ENCODE measurements at regions not wholly inside any gene's neighbourhood (a gene's known extent, or its start where the extent isn't known, plus 50 kb on each side); places are given as distances from the start of the nearest gene placed in this dataset.

DNA sequence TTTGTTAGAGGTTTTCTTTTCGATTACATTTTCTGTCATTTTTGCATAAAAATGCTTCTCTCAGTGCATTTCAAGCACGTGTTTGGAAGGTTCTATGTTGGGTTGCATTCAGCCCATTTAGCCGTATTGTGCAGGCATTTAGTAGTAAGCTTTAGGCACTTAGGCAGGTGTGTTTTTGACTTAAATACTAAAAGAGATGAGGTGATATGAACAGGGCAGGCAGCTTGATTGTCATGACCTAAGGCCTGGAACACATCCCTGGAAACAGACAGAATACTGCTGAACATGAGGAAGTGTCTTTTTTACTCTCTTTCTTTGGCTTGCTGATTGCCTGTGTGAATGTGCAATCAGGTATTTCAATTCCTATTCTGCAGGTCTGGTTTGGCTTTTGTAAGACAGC lies 610.5 kb upstream of the MAN1A1 start:
- no peak for DNase-seq
- Histone ChIP-seq H3K4me3 (replicated peaks in 1 of 3; ENCODE audit: low read depth in 2 of 3, low read length in 3 of 3) (no peak overlapping the region), H3K36me3 (replicated peaks in 1 of 2; ENCODE audit: control insufficient read depth in 1 of 2, insufficient read depth in 2 of 2, low read length in 2 of 2) (no peaks in the 10 kb centered on the region), H2AFZ (ENCODE audit: insufficient read depth, low read depth, low read length, poor library complexity, severe bottlenecking) (no peak overlapping the region), H3K4me1 (ENCODE audit: control insufficient read depth in 1 of 2, insufficient read depth in 2 of 2, low read length in 2 of 2) (no peaks in the 10 kb centered on the region), H3K27me3 (ENCODE audit: control insufficient read depth in 2 of 2, insufficient read depth in 2 of 2, low read length in 2 of 2) (no peaks in the 10 kb centered on the region), H3K9ac (ENCODE audit: insufficient read depth, low read length, poor library complexity, severe bottlenecking) (no peak overlapping the region), H3K9me3 (replicated peaks in 1 of 2; ENCODE audit: control insufficient read depth in 1 of 2, insufficient read depth in 1 of 2, low read length in 2 of 2) (no peaks in the 10 kb centered on the region), H3K4me2 (replicated peaks; ENCODE audit: extremely low read depth, low read length, poor library complexity, severe bottlenecking) (no peak overlapping the region), H3K27ac (ENCODE audit: low read depth in 1 of 2, low read length in 2 of 2) (no peak overlapping the region), H4K20me1 (ENCODE audit: insufficient read depth, low read length) (no peaks in the 10 kb centered on the region), H3K79me2 (ENCODE audit: insufficient read depth, low read length) (no peaks in the 10 kb centered on the region)
- 94% methylated on average over 2 of the region's 3 CpGs for WGBS (ENCODE audit: insufficient coverage)
- intact Hi-C loops (cut with micrococcal nuclease) = no loop called here
- H3K9me3 Mint-ChIP-seq = no peaks in the 10 kb centered on the region
- TF ChIP-seq, protein P1, sequence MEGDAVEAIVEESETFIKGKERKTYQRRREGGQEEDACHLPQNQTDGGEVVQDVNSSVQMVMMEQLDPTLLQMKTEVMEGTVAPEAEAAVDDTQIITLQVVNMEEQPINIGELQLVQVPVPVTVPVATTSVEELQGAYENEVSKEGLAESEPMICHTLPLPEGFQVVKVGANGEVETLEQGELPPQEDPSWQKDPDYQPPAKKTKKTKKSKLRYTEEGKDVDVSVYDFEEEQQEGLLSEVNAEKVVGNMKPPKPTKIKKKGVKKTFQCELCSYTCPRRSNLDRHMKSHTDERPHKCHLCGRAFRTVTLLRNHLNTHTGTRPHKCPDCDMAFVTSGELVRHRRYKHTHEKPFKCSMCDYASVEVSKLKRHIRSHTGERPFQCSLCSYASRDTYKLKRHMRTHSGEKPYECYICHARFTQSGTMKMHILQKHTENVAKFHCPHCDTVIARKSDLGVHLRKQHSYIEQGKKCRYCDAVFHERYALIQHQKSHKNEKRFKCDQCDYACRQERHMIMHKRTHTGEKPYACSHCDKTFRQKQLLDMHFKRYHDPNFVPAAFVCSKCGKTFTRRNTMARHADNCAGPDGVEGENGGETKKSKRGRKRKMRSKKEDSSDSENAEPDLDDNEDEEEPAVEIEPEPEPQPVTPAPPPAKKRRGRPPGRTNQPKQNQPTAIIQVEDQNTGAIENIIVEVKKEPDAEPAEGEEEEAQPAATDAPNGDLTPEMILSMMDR (IDR thresholded peaks at IDR 0.05) = no peak
- peaks cover 5% of the 10 kb centered on the region for H3K4me1 Mint-ChIP-seq
- no peak overlapping the region for H3K27ac Mint-ChIP-seq
- H3K36me3 Mint-ChIP-seq = no peaks in the 10 kb centered on the region
- H3K27me3 Mint-ChIP-seq (ENCODE audit: low read depth in 3 of 3) = no peaks in the 10 kb centered on the region
- no peak overlapping the region for H3K4me3 Mint-ChIP-seq

- H3K4me1 ChIP-seq (ENCODE audit: control insufficient read depth in 1 of 2, insufficient read depth in 2 of 2, low read length in 2 of 2) = no peaks in the 10 kb centered on the region
- H3K27ac Mint-ChIP-seq = no peak overlapping the region
- intact Hi-C loops (cut with micrococcal nuclease) = no loop called here
- no CpG with 5 or more reads among the region's 3 CpGs for WGBS (ENCODE audit: insufficient coverage)
- H3K4me3 Mint-ChIP-seq = no peak overlapping the region
- H3K9ac ChIP-seq (ENCODE audit: insufficient read depth, low read length, poor library complexity, severe bottlenecking) = no peak overlapping the region
- H2AFZ ChIP-seq (ENCODE audit: insufficient read depth, low read depth, low read length, poor library complexity, severe bottlenecking) = no peak overlapping the region
- no peaks in the 10 kb centered on the region for H3K36me3 Mint-ChIP-seq
- no peaks in the 10 kb centered on the region for H4K20me1 ChIP-seq (ENCODE audit: insufficient read depth, low read length)
- no peak overlapping the region for H3K27ac ChIP-seq (ENCODE audit: low read depth in 1 of 2, low read length in 2 of 2)
- no peak for DNase-seq
- no peaks in the 10 kb centered on the region for H3K27me3 Mint-ChIP-seq (ENCODE audit: low read depth in 3 of 3)
- TF ChIP-seq, protein P1 (IDR thresholded peaks at IDR 0.05) = no peak
- H3K4me1 Mint-ChIP-seq = no peaks in the 10 kb centered on the region
- no peaks in the 10 kb centered on the region for H3K36me3 ChIP-seq (replicated peaks in 1 of 2; ENCODE audit: control insufficient read depth in 1 of 2, insufficient read depth in 2 of 2, low read length in 2 of 2)
- H3K9me3 Mint-ChIP-seq = peaks cover 0 to 4% (median 0%) of the 10 kb centered on the region in 7 donors
- no peaks in the 10 kb centered on the region for H3K27me3 ChIP-seq (ENCODE audit: control insufficient read depth in 2 of 2, insufficient read depth in 2 of 2, low read length in 2 of 2)
- no peaks in the 10 kb centered on the region for H3K9me3 ChIP-seq (replicated peaks in 1 of 2; ENCODE audit: control insufficient read depth in 1 of 2, insufficient read depth in 1 of 2, low read length in 2 of 2)
- no peak overlapping the region for H3K4me2 ChIP-seq (replicated peaks; ENCODE audit: extremely low read depth, low read length, poor library complexity, severe bottlenecking)
- no peak overlapping the region for H3K4me3 ChIP-seq (replicated peaks in 1 of 3; ENCODE audit: low read depth in 2 of 3, low read length in 3 of 3)
- H3K79me2 ChIP-seq (ENCODE audit: insufficient read depth, low read length) = no peaks in the 10 kb centered on the region
Observed at GRCh38 chr6:119957195-119957594, 607.6 kb upstream of the MAN1A1 start.
